Posterior cingulate gyrus (tissue), 11 donors: ENCODE measurements at regions not wholly inside any gene's neighbourhood (a gene's known extent, or its start where the extent isn't known, plus 50 kb on each side); places are given as distances from the start of the nearest gene placed in this dataset.

Experiments used
- DNase-seq, 10 donors: peaks; one replicate each; pipeline versions ENCODE4 v3.0.0 to v3.0.0-alpha.2; 2020 to 2021; ENCODE audit warnings: mixed read lengths in 3 of 10
- intact Hi-C: fragments of 100-400 bp; cut with DNase I; formaldehyde crosslinking; loops from one replicate; pipeline ENCODE4 v1.15.1; 2023

DNA sequence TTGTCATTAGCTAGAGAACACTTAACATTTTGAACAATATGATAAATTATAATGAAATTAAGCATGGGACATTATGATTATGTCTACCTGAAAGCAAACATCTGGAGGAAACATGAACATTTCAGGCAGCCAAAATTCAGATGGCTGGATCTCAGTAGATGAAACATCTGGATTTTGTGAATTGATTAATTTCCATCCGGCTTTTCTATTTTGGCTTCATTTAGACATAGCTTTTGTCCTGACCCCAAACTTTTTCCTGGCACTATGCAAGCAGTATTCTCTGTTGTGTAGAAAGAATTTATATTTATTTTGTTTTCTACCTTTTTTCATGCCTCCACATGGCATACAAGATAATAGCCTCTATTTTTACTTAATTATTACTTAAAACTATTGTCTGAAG, 186.3 kb downstream of the OGFRL1 start:
- DNase-seq, result no peak
- intact Hi-C loops, result no loop called here

DNA sequence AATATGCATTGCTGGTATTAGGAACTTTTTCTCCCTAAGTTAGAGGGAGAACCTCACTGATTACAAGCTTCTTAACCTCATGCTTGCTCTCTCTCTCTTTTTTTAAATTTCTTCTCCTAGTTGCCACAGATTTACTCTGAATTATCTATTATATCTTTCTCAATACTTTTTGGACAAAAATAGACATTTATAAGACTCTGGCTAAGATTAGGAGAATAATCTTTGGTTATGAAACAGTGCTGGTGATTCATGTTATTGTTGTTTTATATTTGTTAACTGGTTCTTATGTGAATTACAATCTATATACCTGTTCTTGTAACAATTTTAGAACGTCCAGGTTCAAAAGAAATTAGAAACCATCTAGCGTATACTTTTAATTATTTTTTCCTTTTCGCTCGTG, 187.8 kb downstream of the OGFRL1 start:
- intact Hi-C loops, result no loop called here
- DNase-seq, result no peak

DNA sequence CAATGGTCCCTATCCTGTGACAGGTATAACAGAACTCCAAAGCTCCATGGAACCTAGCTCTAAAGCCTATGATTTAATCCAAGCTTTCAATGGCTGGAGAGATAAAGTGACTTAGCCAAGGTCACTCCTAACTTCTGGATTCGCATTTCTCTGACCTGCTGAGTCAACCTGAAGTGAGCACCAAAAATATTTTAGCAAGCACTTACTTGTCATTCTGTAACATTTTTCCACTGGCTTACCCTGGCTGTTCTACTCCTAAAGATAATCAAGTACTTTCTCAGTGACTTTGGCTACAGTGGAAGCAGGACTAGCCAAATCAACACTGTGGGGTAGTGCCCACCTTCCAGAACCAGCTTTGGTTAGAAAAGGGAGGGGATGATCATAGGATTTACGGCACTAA, 188.3 kb downstream of the OGFRL1 start:
- intact Hi-C loops, result no loop called here
- no peak for DNase-seq

DNA sequence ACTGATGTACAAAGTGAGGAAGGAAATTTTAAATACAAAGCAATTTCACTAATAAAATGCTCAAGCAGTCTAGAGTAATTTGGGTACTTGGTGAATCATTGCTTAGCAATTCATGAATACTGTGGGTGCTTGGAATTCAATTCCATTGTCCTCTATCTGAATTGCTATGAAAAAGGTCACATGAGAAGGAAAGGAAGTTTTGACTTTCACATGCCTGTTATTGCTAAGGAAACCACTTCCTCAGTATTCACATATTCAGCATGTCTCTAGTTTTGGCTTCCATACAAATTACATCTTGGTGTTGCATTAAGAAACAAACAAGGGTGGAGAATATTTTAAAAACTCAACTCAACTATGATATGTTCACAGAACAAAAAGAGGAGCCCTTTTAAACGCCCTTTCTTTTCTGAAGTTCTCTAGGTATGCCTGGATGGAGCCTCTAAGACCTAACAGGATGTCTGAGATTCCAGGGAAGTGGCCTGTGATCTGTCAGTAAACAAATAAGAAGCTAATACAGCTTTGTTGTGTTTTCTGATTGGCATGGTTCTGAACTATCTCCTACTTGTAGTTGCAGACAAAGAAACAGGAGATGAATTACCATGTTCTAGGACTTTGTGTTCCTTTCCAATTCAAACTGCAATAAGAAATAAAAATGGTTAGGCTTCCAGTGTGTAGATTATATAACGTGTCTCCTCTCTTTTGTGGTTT, 190.4 kb downstream of the OGFRL1 start:
- intact Hi-C loops, result no loop called here

DNA sequence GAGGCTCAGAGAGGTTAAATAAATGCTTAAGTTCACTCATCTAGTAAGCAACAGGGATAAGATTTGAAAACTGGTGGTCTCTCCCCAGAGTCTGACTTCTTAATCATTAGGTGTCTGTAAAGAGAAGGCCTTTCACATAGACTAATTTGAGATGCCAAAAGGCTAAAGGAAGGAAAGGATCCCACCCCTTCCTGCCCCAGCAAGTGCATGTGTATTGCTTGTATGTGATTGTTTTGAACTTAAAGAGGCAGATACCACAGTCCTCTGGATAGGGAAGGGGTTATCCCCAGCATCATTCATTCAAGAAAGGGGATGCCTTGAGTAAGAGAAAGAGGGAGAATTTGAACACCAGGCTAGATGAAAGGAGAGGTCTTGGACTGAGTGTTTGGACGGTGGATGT, 192.0 kb downstream of the OGFRL1 start:
- no peak for DNase-seq
- intact Hi-C loops, result no loop called here

More for the DNA sequence above, 190.4 kb downstream of the OGFRL1 start:
- DNase-seq, result no peak

DNA sequence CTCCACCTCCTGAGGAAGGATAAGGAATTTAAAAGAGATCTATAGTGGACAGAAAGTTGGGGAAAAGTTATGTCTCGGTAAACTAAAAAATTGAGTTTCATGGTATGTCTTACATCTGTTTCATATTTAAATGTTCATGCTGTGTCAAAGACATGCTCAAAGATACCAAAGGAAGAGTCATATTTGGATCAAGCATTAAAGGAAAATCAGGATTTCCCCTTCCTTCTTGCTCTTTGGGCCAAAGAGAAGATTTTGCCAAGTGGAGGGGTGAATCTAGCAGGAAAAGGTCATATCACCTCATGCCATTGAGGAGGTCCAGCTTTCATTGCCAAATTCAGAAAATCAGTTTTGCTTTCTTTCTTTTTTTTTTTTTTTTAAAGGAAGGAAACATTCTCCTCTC, 192.4 kb downstream of the OGFRL1 start:
- no peak for DNase-seq

DNA sequence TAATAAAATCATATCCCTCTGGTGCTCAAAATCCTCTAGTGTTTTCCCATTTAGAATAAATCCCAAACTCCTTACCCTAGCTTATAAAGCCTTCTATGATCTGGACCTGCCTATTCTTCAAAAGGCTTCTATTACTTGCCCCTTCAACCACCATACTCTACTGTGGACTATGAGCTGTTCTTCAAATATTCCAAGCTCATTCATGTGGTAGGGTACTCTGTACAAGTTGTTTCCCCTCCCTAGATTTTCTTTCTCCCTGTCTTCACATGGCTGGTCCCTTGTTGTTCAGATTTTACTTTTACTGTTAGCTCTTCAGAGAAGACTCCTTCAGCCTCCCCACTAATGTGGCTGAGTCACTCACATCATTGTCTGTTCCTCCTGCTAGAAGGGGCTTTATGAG, 193.2 kb downstream of the OGFRL1 start:
- DNase-seq, result no peak
- intact Hi-C loops, result no loop called here

More for the DNA sequence above, 192.4 kb downstream of the OGFRL1 start:
- intact Hi-C loops, result no loop called here

DNA sequence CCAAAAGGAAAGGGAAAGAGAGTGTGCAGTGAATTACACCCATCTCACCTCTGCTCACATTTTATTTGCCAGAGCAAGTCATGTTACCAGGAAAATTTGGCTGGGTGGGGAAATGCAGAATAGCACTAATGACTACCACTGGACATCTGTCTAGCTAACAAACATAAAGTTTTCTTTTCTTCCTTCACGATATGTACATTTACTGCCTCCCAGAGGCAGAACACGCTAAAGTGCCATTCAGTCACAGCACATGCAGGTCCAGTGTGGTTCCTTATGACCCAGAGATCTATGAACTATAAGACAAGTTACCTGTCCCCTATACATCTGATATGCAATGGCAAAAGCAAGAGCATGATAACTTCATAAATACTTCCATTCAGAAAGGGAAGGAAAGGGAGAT, 194.1 kb downstream of the OGFRL1 start:
- DNase-seq, result no peak
- intact Hi-C loops, result no loop called here

DNA sequence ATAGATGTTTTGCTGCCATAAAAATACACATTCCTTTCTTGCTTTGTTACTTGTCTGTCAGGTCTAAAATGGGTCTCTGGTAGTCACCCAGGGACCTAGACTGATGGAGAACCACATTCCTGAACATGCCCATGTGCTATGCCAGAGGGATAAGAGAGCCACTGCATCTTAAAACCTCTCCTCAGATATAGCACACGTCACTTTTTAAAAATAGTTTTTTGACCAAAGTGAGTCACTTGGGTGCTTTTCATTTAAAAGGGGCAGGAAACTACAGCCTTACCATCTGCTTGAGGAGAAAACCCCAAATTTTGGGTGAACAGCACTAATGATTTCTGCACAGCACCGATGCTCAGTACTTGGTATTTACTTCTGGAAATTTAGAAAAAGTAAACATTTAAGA, 197.8 kb downstream of the OGFRL1 start:
- DNase-seq, result no peak
- intact Hi-C loops, result no loop called here

DNA sequence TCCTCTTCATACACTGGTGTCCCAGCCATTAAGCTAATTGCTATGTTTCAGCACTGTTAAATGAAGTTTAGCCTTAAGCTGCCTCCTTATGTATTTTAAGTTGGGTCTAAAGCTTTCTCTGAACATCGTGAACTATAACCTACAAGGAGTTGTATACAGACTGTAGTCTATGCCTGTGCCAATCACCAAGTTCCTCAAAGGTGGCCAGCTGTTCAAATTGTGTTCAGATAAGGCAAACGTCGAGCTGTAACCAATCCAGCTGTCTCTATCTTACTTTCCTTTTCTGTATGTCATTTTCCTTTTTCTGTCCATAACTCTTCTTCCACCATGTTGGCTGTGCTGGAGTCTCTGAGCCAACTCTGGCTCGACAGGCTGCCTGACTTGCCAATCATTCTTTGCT, 199.6 kb downstream of the OGFRL1 start:
- intact Hi-C loops, result no loop called here
- DNase-seq, result no peak

DNA sequence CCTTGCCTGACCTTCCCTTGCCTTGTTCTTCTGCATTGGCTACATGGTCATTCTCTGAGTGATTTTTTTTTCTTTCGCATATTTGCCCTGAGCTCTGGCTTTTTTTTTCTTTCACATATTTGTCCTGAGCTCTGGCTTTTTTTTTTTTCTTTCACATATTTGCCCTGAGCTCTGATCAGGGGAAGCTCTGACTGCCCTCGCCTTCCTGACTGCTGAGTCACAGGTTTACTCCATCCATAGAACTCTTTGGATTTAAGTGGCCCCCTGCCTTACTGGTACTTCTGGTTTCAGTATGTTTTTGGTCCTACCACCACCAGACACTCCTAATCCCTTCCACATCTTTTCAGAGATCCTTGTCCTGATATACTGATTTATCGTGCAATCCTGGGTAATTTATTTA, 201.1 kb downstream of the OGFRL1 start:
- DNase-seq, result no peak
- intact Hi-C loops, result no loop called here

DNA sequence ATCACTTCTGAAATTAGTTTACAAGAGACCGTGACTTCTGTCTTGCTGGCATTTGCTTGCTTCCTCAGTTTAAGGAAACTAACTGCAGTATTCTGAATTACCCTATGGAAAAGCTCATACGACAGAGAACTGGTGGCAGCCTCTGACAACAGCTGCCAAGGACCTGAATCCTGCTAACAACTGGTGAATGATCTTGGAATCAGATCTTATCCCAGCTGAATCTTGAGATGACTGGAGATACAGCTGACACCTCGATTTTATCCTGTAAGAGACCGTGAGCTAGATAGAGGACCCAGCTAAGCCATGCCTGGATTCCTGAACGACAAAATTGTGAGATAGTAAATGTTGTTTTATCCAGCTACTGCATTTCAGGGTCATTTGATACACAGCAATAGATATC, 202.3 kb downstream of the OGFRL1 start:
- no peak for DNase-seq
- intact Hi-C loops, result no loop called here

DNA sequence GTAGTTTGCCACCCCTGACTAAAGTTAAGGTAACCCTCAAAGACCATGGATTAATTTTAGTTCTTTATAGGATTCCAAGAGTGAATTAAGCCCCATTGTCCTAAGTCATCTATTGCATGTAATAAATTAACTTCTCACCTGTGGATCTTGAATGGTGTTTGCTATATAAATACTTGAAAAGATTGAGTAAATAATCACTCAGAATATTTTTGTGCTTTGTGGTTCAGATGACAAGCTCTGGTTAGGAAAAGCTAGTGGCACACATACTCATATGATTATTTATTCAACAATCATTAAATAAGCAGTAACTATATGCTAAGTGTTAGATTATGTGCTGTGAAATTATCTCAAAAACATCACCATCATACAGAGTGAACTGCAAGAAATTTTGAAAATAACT, 203.2 kb downstream of the OGFRL1 start:
- intact Hi-C loops, result no loop called here
- DNase-seq, result no peak

DNA sequence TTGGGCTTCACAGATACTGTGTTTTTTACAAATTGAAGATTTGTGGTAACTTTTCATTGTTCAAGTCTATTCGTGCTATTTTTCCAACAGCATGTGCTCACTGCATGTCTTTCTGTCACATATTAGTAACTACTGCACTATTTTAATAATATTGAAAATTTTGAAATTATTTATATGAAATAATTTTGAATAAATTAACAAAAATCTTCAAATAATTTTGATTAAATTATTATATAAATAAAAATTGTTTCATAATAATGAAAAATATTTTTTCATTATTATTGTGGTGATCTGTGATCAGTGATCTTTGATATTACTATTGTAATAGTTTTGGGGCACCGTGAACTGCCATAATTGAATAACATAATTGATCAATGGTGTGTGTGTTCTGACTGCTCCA, 204.1 kb downstream of the OGFRL1 start:
- no peak for DNase-seq
- intact Hi-C loops, result no loop called here

DNA sequence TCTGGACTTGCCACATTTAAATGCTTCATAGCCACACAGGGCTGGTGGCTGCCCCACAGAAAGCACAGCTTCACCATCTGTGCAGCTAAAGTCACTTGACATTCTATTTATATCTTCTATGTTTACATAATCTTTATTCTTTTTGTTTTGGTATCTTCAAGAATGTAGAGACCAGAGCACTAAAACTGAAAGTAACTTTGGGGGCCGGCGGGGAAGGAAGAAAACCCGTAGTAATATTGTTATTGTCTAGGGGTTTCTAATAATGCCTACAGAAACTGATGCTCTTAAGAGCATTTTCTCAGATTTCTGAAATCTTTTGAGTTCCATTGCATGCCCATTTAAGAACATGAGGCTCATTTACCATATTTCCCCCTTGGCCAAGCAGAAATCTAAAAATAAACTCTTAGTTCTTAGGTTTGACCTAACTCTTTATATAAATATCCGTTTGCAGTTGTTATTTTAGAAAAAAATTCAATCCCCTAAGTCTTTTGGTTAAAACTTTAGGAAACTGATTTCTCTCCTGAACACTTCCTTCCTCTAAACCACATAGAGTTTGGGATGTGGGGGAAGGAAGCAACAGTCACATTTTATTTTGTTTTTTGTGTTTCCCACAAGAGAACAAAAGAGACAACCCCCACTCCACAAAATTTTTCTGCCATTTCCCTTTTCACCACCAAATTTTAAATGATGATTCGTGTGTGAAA, 207.6 kb downstream of the OGFRL1 start:
- no peak for DNase-seq
- intact Hi-C loops, result no loop called here

DNA sequence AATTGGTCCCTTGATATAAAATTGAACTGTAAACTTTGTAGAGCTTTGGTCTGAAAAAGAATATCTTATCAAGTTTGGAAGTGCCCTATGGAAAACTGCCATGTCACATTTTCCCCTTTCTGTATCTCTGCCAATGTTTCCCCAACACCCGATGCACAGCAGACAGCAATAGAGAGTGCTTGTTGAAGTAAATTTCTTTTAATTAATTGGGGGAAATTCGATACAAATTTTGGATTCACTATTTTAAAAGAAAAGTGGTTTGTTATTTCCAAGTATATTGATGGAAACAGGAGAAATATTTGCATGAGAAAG, 208.1 kb downstream of the OGFRL1 start:
- intact Hi-C loops, result no loop called here
- no peak for DNase-seq

DNA sequence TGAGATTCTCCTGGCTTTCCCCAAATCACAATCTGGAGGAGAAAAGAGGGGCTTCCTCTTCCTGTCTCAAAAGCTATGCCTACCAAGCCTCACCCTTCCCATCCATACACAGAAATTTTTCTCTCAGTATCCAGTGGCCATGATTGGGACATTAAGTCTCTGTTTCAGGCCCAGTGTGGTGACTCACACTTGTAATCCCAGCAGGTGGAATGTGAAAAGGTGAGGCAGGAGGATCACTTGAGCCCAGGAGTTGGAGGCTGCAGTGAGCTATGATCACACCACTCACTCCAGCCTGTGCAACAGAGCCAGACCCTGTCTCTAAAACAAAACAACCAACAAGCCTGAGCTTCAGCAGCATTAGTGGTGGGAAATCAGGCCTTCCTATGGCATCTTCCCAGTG, 210.0 kb downstream of the OGFRL1 start:
- intact Hi-C loops, result no loop called here
- DNase-seq, result no peak

DNA sequence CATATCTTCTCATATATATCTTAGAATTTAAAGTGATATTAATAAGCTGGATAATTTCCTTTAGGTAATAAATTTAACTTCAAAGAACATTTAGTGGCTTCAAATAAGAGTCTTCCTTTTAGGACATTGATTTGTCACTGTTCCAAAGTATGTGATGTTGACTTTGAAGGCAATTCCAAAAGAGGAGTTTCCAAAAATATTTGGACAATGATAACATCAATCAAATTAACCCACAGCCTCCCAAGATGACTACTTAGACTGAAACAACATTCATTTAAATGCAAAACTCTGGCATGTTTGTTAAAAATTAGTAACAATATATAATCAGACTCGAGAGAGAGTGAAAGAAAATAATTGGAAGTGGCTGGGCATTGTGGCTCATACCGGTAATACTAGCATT, 211.1 kb downstream of the OGFRL1 start:
- intact Hi-C loops, result no loop called here
- no peak for DNase-seq

DNA sequence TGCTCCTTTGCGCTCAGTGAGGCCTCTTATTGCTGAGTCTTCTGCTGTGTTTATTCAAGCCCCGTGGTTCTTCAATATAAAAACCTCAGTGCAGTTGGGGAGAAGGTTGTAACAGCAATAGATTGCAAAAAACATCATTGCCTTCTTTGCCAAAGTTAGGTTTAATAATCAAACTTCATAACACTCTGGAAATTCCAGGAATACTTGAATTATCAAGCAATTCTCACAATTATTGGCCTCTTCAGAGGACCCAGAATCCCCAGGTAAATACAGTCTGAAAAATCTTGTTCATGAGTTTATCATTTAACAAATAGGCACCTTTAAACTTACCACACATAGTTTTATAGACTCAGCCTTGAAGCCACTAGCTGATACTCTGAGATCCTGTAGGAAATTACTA, 213.6 kb downstream of the OGFRL1 start:
- intact Hi-C loops, result no loop called here
- no peak for DNase-seq

DNA sequence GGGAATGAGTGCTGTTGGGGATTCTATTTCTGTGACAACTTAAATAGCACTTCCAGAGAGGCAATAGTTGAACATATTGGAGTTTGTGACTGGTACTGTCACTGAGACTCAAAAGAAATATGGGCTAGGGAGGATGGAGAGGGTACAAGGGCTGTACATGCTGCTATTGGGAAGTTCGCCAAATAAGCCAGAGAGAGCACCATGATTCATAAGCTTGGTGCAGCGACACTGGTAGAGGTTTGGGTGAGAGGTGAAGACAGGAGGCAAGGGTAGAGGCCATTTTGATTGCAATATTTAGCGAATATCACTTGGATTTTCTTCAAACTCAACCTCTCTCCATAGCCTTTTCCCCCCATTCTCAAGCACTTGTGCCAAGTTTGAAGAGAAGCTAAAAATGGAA, 214.3 kb downstream of the OGFRL1 start:
- intact Hi-C loops, result no loop called here
- DNase-seq, result no peak

DNA sequence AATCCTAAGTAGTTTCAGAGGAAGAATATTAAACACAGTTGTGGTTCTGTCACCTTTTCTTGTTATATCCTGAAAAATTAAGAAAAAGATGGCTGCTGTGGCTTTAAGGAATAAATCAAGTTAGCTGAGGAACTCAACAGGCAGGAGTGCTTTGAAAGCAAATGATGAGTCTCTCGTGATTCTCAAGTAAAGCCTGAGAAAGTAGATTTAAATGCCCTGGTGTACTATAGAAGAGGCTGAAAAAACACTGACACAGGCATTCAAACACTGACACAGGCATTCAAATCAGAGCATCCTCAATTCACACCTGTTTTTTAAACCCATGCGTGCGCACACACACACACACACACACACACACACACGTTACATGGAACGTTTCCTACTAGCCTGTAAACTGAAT, 218.6 kb downstream of the OGFRL1 start:
- DNase-seq, result no peak
- intact Hi-C loops, result no loop called here

DNA sequence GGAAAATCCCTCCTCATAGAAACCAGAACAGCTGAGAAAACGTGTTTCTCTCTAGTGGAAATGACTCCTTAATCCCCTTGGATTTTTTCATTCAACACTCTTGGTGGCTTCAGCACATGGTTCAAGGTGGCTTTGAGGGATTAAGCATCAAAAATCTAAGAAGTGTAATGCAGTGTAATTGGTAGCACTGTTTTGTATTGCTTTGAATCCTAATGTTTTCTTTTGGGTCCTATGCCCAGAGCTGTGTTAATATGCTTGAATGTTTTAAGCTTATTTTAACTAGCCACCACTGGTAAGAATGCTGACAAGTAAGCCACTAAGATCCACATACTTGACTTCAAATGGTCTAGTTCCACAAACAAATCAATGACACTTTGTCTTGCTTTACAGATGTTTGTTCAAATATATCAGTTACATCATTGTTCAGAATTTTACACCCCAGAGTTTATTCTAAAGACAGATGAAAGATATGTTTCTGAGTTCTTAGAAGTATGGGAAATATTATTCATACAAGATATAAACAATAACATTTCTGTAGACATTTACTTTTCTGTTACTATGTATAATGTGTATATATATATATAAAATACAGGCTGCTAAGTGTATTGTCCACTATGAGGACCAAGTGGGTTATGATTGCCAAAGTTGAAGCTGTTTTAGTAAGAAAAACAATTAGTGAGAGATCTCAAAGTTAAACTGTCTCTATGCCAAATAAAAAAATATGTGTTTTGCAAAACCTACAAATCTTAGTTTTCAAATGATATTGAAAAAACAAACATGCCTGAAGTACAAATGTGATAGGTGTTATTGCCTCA, 220.8 kb downstream of the OGFRL1 start:
- no peak for DNase-seq
- intact Hi-C loops, result loop anchor here (2.0 kb wide), 1 partner anchor 125 kb away; no protein-coding TSS in a partner anchor
